Endothelial cell of umbilical vein (primary cell): ENCODE measurements at regions not wholly inside any gene's neighbourhood (a gene's known extent, or its start where the extent isn't known, plus 50 kb on each side); places are given as distances from the start of the nearest gene placed in this dataset.

ENCODE experiments used
- CTCF ChIP-seq, 2 donors: IDR thresholded peaks; 1 replicate in 1 of 2; 2 replicates in 1 of 2; pipeline ENCODE4 v1.5.1; 2011; ENCODE audit warnings: low read length in 2 of 2, mild to moderate bottlenecking in 2 of 2, moderate library complexity in 2 of 2, control low read depth in 1 of 2, inconsistent platforms in 1 of 2, low read depth in 1 of 2; ENCODE audit not compliant: insufficient read depth in 1 of 2; ENCODE audit errors: extremely low read depth in 1 of 2
- EZH2 ChIP-seq: IDR thresholded peaks from 2 replicates; pipeline ENCODE4 v1.6.1; 2012; ENCODE audit warnings: borderline replicate concordance, low read depth, mild to moderate bottlenecking, moderate library complexity, low read length, inconsistent platforms; ENCODE audit not compliant: severe bottlenecking
- POLR2A ChIP-seq: IDR thresholded peaks from 2 replicates; pipeline ENCODE4 v1.6.1; 2012; ENCODE audit warnings: low read depth, mild to moderate bottlenecking, control low read depth, low read length
- POLR2AphosphoS5 ChIP-seq: IDR thresholded peaks from 2 replicates; pipeline ENCODE4 v1.6.1; 2012; ENCODE audit warnings: low read depth, mild to moderate bottlenecking, control low read depth, low read length, moderate library complexity; ENCODE audit not compliant: insufficient read depth
- TF ChIP-seq, protein P1 (sequence below): IDR thresholded peaks from 2 replicates; pipeline ENCODE4 v1.6.1; 2011; ENCODE audit not compliant: insufficient read depth, insufficient read length

DNA sequence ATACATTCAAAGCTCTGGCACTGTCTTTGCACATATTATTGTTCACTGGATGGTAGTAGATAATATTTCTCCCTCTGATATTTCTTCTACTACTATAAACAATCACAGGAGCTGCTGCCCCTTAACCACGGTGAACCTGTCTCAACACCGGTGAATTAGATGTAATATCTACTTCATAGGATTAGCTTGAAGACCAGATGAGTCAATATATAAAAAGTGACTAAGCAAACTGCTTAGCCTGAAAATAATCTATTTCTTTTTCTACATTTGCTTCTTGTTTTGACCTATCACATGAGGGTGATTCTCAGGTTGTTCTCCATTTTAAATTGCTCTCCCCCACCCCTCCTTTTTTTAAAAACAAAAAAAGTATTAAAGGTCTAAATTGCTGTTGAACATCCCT, 645.5 kb downstream of the ANKRD50 start:
- TF ChIP-seq CTCF (IDR thresholded peaks at IDR 0.05; ENCODE audit: extremely low read depth in 1 of 2, insufficient read depth in 1 of 2, low read depth in 1 of 2, low read length in 2 of 2) (no peak), EZH2 (no peak), POLR2A (no peak), POLR2AphosphoS5 (no peak)
- TF ChIP-seq, protein P1, sequence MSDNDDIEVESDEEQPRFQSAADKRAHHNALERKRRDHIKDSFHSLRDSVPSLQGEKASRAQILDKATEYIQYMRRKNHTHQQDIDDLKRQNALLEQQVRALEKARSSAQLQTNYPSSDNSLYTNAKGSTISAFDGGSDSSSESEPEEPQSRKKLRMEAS: no peak
